ENCODE measurements at regions not wholly inside any gene's neighbourhood (a gene's known extent, or its start where the extent isn't known, plus 50 kb on each side); places are given as distances from the start of the nearest gene placed in this dataset.
"Not testable (repeated sequence)": the region's sequence is repeated elsewhere in the genome, so short reads cannot be mapped to it uniquely, and the experiment has no call there.

GRCh38 chr2:13942111-13942510, 690.4 kb upstream of the LRATD1 start:
- no peak for DNase-seq

- DNase-seq, result no peak
Observed at GRCh38 chr2:13950761-13951160, 681.8 kb upstream of the LRATD1 start.

GRCh38 chr2:13968811-13969210, 663.7 kb upstream of the LRATD1 start:
- DNase-seq, result no peak

- DNase-seq, result no peak
Observed at GRCh38 chr2:13986119-13986720, 646.3 kb upstream of the LRATD1 start.

GRCh38 chr2:13996527-13996926, 636.0 kb upstream of the LRATD1 start:
- DNase-seq, result no peak

- DNase-seq, result no peak
Observed at GRCh38 chr2:14011190-14011589, 621.3 kb upstream of the LRATD1 start.

GRCh38 chr2:14015113-14015630, 617.3 kb upstream of the LRATD1 start:
- no peak for DNase-seq

- DNase-seq, result peak; percentile 43
Observed at GRCh38 chr2:14016289-14016955, 616.1 kb upstream of the LRATD1 start.

- DNase-seq, result no peak
Observed at GRCh38 chr2:14018620-14019019, 613.9 kb upstream of the LRATD1 start.

GRCh38 chr2:14023558-14023957, 609.0 kb upstream of the LRATD1 start:
- DNase-seq, result no peak

- no peak for DNase-seq
Observed at GRCh38 chr2:14039134-14039533, 593.4 kb upstream of the LRATD1 start.

GRCh38 chr2:14047491-14047890, 585.0 kb upstream of the LRATD1 start:
- DNase-seq, result no peak

- no peak for DNase-seq
Observed at GRCh38 chr2:14051401-14051800, 581.1 kb upstream of the LRATD1 start.

GRCh38 chr2:14053105-14053504, 579.4 kb upstream of the LRATD1 start:
- DNase-seq, result no peak

- no peak for DNase-seq
Observed at GRCh38 chr2:14064346-14064745, 568.2 kb upstream of the LRATD1 start.

- DNase-seq, result no peak
Observed at GRCh38 chr2:14072338-14072737, 560.2 kb upstream of the LRATD1 start.

- DNase-seq, result no peak
Observed at GRCh38 chr2:14074691-14075090, 557.8 kb upstream of the LRATD1 start.

- DNase-seq, result no peak
Observed at GRCh38 chr2:14079576-14079975, 552.9 kb upstream of the LRATD1 start.

- no peak for DNase-seq
Observed at GRCh38 chr2:14081521-14081920, 551.0 kb upstream of the LRATD1 start.

GRCh38 chr2:14082640-14083039, 549.9 kb upstream of the LRATD1 start:
- DNase-seq, result no peak

GRCh38 chr2:14094592-14094991, 537.9 kb upstream of the LRATD1 start:
- DNase-seq, result no peak

GRCh38 chr2:14099101-14099500, 533.4 kb upstream of the LRATD1 start:
- not testable (repeated sequence) for DNase-seq

GRCh38 chr2:14114275-14114674, 518.2 kb upstream of the LRATD1 start:
- no peak for DNase-seq

GRCh38 chr2:14120376-14120775, 512.1 kb upstream of the LRATD1 start:
- DNase-seq, result no peak
